NCI-H1417 treated with DMSO at 0.1 percent for 48 hours (cell line): ENCODE measurements at regions not wholly inside any gene's neighbourhood (a gene's known extent, or its start where the extent isn't known, plus 50 kb on each side); places are given as distances from the start of the nearest gene placed in this dataset.
"Not testable (repeated sequence)": the region's sequence is repeated elsewhere in the genome, so short reads cannot be mapped to it uniquely, and the experiment has no call there.

Experiments used
- DNase-seq: peaks from one replicate; lab custom pipeline; 2025; lab: John Stamatoyannopoulos, UW

DNA sequence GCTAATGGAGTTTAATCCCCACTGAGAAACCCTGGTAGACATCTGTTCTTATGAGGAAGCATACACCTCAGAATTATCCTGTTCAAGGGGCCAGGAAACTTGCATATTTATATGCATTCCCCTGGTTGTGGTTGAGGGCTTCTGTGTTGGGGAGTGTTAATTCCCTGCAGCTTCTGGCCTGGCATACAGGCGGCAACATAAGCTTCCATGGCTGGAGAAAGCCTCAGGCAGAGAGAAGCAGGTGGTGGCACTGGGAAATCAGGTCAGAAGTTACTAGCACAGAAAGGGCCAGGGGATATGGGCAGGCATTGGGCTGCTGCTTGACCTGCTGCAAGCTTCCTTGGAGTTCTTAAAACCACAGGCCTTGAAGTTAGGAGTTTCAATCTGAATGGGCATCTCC is 166.1 kb upstream of the SEMA6A start:
- no peak for DNase-seq

DNA sequence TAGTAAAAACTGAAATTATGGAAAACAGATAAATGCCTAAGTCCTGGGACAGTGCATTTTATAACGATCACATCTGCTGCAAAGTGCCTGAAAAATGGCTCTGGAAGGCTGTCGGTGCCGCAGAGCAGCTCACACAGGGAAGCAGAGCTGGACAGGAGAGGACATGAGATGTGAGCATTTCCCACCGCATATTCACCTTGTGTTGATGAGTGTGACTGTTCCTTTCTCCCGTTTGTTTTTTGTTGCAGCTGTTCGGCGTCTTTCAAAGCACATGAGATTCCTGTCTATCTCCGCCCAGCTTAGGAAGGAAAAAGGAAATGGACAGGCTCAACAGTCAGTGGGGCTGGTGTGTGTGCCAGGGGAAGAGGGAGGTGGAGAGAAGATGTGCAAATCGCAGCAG is 164.9 kb upstream of the SEMA6A start:
- no peak for DNase-seq

DNA sequence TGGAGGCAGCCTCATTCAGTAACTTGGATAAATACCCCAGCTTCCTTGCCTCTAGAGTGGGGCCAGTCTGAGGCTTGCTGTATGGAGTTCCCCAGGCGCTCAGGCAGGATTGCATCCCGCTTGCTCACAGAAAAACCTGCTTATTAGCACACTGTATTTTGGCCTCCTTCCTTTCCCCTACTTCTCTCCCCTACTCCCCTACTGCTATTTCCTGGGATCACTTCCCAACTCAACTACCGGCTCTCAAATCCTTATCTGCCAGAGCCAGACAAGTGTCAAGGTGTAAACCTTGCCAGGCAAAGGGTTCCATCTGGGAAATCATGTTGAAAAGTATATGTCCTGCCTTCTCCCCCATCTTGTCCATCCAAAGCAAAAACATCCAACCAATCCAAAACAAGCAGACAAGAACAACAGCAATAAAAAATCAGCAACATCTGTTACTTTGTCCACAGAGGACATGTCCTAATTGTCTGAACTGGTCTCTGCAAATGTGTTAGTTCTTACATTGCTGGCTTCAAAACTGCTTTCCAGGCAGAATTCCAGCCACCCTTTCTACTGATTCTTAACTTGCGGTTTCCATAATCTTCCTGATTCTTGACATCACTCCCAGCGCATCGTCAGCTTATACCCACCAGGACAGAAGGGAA is 164.1 kb upstream of the SEMA6A start:
- DNase-seq, result no peak

DNA sequence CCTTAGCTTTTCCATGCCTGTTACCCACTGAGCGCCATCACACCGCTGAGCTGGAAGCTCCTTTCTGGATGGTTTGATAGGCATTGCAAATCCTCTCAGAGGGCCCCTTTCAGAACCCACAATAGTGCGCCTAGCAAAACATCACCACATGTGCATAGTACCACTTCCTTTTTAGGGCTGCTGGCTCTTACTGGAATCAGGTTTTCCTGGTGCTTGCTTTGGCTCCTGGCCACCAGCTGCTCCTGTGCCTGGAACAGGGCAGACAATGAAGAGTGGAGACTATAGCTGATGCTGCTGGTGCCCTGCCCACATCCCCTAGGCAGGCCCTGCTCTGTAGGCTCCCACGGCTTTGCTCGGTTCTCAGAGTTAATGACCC is 163.6 kb upstream of the SEMA6A start:
- no peak for DNase-seq

DNA sequence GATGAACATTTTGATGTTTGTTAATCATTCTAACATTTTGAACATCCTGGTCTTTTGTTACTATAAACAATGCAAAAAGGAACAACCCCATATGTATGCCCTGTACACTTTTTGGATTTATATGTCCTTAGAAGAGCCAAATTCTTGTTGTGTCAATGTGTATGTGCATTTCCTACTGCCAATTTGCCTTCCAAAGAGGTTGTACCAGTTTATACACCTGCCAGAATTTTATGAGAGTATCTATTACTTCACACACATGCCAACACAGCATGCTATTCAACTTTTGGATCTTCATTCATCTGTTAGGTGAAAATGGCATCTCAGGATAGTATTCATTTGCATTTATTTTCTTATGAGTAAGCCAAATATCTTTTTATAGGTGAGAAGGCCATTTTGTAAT is 162.0 kb upstream of the SEMA6A start:
- DNase-seq, result no peak

DNA sequence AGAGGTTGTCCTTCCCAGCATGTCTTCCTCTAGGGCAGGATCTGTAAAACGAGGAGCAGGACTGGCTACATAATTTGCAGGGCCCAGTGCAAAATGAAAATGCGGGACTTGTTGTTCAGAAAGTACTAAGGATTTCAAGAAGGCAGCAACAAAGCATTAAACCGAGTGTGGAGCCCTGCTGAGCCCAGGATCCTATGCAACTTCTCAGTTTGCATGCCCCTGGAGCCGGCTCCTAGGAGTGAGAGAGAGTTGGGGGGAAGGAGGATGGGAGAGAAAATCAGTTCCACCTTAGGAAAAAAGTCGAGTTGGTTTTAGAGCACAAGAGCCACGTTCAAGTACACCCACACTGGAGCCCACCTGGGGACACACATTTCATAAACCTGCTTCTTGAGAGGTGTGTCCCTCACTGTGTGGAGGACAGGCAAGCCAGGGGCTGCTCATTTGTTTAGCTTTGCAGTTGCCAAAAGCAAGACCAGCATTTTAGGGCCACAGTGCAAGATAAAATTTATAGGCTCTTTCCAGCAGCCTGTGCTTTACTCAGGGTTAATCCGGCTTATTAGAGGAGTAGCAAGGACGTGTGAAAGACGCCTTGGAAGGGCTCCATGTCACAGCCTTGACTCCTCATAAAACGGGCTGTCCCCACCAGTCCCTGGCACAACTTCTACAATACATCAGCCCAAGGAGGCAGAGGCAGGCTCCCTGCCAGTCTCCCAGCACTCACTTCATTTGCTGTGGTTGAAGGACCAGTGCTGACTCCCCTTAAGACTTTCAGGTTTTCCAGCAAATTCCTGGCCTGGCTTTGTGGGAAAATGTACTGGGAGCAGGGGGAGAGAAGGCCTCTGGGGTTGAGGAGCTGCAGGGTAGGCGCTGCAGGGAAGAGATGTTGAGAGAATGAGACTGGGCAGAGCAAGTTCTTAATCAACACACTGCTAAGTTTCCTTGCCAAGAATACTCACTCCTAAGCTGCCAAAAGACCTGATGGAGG is 159.7 kb upstream of the SEMA6A start:
- DNase-seq, result no peak

DNA sequence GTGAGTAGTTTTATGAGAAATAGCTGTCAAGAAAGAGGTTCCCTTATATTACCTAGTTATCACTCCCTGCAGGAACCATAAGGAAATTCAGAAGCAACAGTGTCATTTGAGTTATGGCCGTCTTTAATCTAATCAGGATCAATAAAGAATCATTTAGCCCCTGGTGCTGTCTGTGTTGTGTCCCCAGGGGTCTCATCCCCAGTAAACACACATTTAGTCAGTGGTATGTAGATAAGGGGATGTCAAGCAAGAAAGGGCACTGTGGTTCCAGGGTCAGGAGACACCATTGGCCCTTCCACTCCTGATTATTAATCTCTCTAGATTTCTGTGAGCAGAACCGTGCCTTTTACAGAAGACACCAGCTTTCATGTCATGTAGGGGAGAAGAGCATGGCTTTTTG is 158.0 kb upstream of the SEMA6A start:
- DNase-seq, result no peak

DNA sequence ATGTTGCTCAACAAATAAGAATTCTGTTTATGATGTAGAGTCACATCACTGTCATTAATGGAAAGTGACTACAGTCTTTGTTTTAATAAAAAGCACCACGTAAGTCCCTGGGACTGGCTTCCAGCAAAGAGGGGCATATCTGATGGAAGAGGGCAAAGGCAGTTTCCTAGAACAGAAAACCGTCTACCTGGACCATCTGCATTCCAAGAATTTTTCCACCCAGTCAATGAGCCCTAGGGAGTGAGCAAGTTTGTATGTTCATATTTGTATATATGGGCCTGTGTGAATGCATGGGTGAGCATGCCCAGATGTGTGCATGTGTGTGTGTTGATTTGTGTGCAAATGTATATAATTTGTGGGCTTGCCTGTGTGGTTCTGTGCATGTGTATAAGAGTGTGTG is 156.8 kb upstream of the SEMA6A start:
- DNase-seq, result no peak

DNA sequence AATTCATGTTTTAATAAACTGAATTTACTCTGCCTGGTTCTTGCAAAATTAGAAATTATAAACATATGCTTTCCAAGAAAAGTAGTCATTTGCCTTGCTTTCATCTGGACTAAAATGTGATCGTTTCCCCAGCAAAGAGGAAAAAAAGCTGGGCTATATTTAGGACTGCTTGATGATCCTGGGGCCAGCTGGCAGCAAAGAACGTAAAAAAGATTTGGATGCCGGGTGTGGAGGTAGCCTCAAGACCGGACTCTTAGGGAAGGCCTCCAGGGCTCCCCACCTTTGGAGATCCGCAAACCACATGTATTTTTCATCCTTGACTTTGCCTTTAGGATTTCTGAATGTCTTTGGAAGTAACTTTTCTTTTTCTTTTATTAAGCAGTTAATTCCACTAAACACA is 156.1 kb upstream of the SEMA6A start:
- no peak for DNase-seq

DNA sequence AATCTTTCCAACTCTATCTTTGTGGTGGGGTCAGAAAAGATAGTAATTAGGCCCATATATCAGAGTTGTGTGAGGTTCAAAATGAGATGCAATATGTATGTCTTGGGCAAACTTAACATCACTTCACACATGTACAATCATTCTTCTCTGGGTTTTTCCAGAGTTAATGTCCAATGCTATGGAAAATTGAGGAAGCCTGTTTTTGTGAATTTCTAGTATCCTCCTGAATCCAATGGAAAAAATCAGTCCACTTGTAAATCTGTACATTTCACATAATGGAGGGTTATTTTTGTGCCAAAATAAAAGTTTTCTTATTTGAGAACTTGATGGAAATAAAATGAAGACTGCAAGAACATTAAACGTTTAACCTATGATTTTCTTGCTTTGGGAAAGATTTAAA is 155.6 kb upstream of the SEMA6A start:
- DNase-seq, result no peak

DNA sequence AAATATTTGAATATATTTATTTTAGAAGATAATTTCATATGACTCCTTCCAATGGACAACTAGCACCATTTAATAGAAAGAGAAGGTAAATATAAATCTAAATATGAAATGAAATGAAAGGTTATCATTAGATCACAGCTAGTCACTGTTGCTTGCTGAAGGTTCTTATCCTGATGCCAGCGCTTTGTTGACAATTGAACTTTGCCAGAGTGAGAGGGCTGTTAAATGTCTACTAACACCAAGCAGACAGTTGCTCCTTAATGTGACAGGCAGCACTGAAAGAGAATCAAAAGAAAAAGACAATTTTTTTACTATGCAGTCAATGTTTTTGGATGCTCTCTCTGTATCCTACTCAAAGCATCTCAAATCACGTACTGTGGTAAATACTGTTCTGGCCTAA is 152.6 kb upstream of the SEMA6A start:
- DNase-seq, result no peak

DNA sequence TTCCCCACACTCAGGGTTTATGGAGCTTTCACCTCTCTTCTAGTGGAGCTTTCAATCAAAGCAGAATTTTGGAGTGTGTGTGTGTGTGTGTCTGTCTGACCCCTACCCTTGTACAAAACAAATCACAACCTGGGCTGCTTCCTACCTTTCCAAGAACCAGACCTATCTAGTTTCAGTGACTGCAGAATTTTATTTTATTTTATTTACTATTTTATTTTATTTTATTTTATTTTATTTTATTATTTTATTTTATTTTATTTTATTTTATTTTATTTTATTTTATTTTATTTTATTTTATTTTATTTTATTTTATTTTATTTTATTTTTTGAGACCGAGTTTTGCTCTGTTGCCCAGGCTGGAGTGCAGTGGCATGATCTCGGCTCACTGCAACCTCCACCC is 151.6 kb upstream of the SEMA6A start:
- DNase-seq, result not testable (repeated sequence)

DNA sequence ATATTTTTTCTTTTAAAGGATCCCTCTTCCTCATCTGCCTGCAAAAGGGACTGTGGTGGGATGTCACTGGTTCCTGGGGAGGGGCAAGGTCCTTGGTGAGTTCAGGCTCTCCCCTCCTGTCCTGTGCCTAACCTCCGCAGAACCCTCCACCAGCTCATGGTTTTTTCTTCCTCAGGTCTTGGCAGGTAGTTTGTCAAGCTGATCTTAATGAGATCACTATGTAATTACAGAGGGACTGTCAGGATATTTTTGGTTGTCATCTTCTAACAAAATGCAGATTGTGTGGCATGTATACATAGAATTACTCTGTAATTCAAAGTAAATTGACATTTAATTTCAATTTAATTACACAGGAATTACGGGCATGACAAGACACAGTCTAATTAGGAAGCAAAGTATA is 150.3 kb upstream of the SEMA6A start:
- DNase-seq, result no peak

DNA sequence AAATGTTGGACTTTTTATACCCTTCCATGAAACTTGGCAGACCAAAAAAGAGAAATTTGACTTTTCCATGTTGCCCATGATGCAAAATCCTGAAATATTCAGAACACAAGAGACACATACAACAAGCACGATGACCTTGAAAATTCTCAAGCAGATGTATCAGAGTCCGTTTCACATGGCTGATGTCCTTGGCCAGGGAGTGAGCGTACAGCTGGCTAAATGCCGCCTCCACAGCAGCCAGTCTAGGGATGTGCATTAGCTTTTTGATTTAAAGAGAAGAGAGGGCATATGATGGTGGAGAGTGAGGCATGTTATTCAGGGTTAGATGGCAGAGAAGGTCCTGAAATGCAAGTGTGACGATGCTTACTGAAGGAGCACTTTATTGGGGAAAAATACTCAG is 148.0 kb upstream of the SEMA6A start:
- no peak for DNase-seq

DNA sequence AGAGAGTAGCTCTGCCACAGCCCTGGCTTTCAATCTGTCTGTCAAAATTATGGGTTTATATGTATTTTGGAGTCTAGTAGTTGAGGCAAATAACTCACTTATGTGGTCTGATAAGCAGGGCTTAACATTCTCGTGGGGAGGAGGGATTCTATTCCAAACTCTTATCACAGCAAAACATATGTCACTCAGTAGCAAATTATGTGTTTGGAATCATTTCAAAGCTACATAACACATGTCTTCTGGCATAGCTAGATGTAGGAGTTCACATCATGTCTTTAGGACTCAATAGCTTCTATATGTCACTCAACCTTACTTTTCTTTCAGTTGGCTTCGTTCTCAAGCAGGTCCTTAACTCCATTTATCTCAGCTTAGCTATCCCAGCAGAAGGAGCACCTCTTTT is 144.5 kb upstream of the SEMA6A start:
- DNase-seq, result no peak

DNA sequence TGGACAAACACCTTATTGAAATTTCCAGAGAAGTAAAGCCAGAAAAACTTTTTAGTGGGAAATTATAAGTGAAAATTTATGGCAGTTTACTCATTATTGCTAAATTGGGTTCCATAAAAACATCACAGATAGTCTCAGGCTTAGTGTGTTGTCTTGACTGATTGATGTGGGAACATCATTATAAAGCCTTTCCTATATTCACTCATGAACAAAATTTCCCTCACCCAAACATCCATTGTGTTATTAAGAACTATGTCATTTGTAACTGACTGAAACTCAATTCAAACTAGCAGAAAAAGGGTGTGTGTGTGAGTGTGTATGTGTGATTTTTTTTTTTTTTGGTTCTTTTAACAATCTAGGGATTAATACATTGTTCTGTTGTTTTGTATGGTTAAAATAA is 143.7 kb upstream of the SEMA6A start:
- no peak for DNase-seq

DNA sequence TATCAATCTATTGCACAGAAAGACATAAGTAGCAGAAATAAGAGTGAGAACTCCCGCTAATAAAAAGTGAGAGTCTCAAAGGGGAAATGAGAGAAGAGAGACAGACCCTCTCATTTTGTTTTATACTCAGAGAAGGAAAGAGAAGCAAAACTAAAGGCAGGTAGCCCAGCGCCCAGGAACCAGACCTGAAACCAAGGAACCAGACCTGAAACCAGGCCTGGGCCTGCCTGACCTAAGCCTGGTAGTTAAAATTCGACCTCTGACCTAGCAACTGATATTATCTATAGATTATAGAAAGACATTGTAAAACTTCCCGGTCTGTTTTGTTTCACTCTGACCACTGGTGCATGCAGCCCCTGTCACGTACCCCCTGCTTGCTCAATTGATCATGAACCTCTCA is 134.5 kb upstream of the SEMA6A start:
- no peak for DNase-seq

DNA sequence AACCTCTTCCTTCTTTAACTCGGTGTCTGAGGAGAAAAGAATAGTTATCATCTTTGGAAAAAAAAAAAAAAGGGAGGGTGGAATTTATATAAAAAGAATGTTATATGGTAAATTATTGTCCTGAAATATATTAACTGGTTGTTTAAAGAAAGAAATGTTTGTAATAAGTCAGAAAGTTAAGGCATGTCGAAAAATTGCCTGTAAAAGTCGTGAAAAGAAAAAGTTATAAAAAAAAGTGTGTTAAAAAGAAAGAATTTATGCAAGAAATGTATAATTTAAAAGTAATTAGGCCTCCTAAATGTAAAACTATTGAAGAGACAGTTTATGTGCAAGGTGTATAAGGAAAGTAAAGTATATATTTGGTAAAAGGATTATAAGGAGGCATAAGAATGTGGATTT is 130.5 kb upstream of the SEMA6A start:
- DNase-seq, result not testable (repeated sequence)

DNA sequence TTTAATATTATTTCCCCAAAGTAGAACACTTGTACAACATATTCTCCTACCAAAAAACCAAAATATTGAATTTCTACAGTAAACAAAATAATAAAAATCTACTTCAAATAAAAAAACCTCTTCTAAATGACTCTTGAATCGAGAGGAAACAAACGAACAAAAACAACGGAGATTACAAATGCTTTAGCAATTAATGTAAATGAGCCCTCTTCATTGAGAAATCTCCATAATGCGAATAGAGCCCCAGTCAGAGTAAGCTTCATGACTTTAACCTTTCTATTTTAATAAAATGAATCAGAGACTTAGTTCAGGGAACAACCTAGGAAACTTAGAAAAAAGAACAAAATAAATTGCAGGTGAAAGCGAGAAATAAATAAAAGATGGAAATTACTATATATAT is 129.3 kb upstream of the SEMA6A start:
- no peak for DNase-seq

DNA sequence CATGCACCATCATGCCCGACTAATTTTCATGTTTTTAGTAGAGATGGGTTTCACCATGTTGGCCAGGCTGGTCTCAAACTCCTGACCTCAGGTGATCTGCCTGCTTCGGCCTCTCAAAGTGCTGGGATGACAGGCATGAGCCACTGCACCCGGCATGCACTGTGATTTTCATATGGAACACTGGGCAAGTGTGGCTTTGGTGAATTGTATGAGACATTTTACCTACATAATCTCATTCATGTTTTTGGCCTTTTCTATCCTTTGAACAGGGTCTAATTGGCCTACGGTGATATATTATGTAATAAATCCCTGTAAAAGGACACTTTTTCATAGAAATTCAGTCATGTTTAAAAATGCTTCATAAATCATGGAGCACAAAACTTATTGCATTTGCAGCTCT is 128.7 kb upstream of the SEMA6A start:
- no peak for DNase-seq

DNA sequence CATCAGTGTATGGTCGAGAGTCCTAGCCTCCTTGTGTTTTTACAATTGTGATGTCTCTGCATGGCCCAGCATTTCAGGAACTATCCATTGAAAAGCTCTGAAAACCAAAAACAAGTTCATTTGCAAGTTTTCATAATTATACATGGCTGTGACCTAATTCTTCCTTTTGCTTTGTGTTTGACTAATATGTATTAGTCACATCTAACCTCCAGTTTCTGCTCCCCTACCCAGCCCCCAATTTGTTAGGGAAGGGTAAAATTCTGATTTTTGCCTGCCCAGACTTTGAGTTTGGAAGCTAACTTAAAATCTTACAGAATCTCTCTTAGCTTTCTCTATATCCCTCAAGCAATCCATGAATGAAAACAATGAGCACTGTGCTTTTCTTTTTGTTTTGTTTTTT is 128.2 kb upstream of the SEMA6A start:
- DNase-seq, result no peak

DNA sequence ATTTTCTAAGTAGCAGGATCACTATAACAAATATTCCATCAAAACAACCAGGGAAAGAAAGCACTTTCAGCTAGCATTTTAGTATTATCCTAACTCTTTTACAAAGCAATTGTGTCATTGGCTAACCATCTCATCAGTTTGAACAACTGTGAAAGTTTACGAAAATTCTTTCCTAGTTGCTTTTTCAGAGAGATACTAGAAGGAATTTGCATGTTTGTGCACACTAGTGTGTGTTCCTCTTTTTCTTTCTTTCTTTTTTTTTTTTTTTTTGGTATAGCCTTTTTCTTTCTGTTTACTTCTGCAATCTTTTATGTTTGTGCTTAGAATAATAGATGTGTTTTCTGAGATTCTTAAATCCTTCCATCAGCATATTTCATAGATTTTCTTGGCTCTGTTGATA is 124.7 kb upstream of the SEMA6A start:
- DNase-seq, result no peak

DNA sequence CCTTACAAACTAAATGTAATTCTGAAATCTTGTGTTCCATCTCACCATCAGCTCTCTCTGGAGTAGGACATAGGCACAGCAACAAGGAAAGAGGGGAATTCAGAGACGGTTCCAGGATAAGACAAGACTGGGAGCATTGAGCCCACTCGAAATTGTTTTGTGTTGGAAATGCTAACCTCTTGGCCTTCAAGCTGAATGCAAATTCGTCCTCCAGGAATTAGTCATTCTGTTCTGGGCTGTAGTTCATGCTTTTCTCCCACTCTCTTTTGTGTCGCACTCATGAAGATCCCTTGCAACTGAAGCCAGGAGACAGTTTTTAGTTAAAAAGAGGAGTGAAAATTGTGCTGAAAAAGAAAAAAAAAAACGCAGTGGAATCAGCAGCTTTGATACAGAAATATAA is 121.7 kb upstream of the SEMA6A start:
- no peak for DNase-seq

DNA sequence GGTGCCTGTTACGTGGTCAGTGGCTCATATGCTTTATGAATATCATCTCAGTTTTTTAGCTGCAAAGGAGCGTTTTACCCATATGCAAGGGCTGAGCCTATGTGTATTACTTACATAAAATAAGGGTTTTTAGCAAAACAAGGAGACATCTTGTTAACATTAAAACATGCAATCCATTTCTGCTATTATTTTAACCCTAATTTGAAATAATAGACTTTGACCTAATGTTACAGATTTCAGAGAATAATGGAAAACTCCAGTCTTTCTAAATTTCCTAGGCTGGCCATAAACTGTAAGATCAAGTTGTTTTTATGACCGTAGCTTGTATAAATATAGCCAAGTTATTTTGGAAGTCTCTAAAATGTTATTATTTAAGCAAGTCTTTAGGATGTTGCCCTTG is 121.1 kb upstream of the SEMA6A start:
- DNase-seq, result no peak
